ENCODE measurements at regions not wholly inside any gene's neighbourhood (a gene's known extent, or its start where the extent isn't known, plus 50 kb on each side); places are given as distances from the start of the nearest gene placed in this dataset.

DNA sequence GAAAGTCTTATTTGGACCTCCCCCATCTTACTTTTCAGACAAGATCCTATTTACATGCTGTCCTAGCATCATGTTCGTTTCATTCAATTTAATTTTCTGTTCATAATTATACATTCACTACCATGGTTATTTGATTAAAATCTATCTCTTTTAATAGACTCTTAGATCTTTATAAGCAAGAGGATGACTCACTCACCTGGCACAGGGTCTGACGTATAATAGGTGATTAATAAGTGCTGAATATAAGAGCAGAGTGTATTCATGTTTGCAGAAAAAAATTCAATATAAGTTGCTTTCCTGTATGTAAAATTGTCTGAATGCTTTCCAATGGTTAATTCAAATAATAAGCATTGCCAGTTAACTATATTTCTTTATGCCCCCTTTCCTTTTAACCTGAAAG lies 165.5 kb upstream of the CBLB start:
- no peak overlapping the region for H3K4me3 ChIP-seq
- DNase-seq: no peak
- no peaks in the 10 kb centered on the region for H3K4me1 ChIP-seq
- H3K9me3 ChIP-seq: no peaks in the 10 kb centered on the region
- no peak overlapping the region for H3K27ac ChIP-seq
- H3K36me3 ChIP-seq (replicated peaks in 1 of 2; ENCODE audit: insufficient read depth in 1 of 2, low read depth in 2 of 2): no peaks in the 10 kb centered on the region
- intact Hi-C loops (cut with DNase I): no loop called here
- H3K27me3 ChIP-seq: no peaks in the 10 kb centered on the region
- no peak for ATAC-seq
- no peak for TF ChIP-seq POLR2A (IDR thresholded peaks at IDR 0.05)
- TF ChIP-seq, protein P1, sequence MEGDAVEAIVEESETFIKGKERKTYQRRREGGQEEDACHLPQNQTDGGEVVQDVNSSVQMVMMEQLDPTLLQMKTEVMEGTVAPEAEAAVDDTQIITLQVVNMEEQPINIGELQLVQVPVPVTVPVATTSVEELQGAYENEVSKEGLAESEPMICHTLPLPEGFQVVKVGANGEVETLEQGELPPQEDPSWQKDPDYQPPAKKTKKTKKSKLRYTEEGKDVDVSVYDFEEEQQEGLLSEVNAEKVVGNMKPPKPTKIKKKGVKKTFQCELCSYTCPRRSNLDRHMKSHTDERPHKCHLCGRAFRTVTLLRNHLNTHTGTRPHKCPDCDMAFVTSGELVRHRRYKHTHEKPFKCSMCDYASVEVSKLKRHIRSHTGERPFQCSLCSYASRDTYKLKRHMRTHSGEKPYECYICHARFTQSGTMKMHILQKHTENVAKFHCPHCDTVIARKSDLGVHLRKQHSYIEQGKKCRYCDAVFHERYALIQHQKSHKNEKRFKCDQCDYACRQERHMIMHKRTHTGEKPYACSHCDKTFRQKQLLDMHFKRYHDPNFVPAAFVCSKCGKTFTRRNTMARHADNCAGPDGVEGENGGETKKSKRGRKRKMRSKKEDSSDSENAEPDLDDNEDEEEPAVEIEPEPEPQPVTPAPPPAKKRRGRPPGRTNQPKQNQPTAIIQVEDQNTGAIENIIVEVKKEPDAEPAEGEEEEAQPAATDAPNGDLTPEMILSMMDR (IDR thresholded peaks at IDR 0.05): no peak
- whole genome bisulfite sequencing, 2 donors: 44 to 52% methylated on average over 2 of the region's 2 CpGs

DNA sequence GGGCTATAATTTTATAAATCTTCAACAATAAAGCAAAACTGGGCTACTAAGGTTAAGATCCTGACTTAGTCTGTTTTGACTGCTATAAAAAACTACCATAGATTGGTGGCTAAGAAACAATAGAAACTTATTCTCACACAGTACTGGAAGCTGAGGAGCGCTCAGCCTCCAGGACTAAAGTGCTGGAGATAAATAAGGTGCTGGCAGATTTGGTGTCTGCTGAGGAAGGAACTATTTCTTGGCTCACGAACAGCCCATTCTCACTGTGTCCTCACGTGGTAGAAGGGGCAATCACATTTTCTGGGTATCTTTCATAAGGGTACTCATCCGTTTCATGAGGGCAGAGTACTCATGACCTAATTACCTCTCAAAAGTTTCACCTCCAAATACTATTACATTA lies 166.8 kb upstream of the CBLB start:
- 58 to 63% methylated on average over 4 of the region's 4 CpGs for WGBS, 2 donors
- no peak overlapping the region for H3K4me3 ChIP-seq
- no peak overlapping the region for H3K27ac ChIP-seq
- ATAC-seq: no peak
- no peaks in the 10 kb centered on the region for H3K9me3 ChIP-seq
- no peak for DNase-seq
- intact Hi-C loops (cut with DNase I): no loop called here
- no peaks in the 10 kb centered on the region for H3K36me3 ChIP-seq (replicated peaks in 1 of 2; ENCODE audit: insufficient read depth in 1 of 2, low read depth in 2 of 2)
- H3K27me3 ChIP-seq: no peaks in the 10 kb centered on the region
- TF ChIP-seq, protein P1 (IDR thresholded peaks at IDR 0.05): no peak
- no peak for TF ChIP-seq POLR2A (IDR thresholded peaks at IDR 0.05)
- H3K4me1 ChIP-seq: no peaks in the 10 kb centered on the region

DNA sequence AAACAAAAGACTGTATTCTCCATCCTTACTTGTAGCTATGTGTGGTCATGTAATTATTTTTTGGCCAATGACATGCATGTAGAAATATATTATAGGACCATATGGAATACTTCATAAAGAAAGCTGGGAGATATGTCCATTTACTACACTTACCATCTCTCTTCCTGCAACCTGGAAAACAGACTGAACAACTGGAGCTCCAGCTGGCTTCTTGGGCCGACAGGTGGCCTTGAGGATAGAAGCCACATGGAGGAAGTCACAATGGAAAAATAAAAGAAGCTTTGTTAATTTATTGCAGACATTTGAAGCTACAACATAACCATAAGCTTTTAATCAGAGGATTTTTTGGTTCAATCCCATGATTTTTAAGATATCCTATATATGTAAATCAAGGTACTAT lies 167.9 kb upstream of the CBLB start:
- TF ChIP-seq, protein P1 (IDR thresholded peaks at IDR 0.05): no peak
- no peak for TF ChIP-seq POLR2A (IDR thresholded peaks at IDR 0.05)
- DNase-seq: no peak
- ATAC-seq: no peak
- Histone ChIP-seq H3K9me3 (no peaks in the 10 kb centered on the region), H3K27ac (no peak overlapping the region), H3K4me1 (no peaks in the 10 kb centered on the region), H3K36me3 (replicated peaks in 1 of 2; ENCODE audit: insufficient read depth in 1 of 2, low read depth in 2 of 2) (no peaks in the 10 kb centered on the region), H3K27me3 (no peaks in the 10 kb centered on the region), H3K4me3 (no peak overlapping the region)
- intact Hi-C loops (cut with DNase I): no loop called here
- 13 to 30% methylated on average over 1 of the region's 1 CpG for WGBS, 2 donors

DNA sequence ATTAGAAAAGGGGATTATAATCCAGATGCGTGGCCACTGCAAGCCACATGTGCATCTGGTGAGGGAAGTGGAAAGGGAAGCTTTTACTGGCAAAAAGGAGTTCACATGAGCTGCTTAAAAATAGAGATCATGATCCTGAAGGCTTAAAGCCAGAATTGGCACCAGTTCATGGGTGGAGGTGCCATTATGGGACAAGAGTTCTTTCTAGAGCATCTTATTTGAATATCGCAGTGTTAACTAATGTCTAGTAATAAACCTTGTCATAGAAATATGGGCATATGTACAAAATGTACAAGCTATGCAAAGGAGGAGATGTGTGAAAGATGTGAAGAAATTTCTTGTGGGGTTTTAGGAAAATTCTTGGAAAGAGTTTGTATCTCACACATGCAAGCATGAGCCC lies 178.4 kb upstream of the CBLB start:
- Histone ChIP-seq H3K4me3 (no peak overlapping the region), H3K4me1 (no peaks in the 10 kb centered on the region), H3K36me3 (replicated peaks in 1 of 2; ENCODE audit: insufficient read depth in 1 of 2, low read depth in 2 of 2) (no peaks in the 10 kb centered on the region), H3K27me3 (no peaks in the 10 kb centered on the region), H3K9me3 (no peaks in the 10 kb centered on the region), H3K27ac (no peak overlapping the region)
- intact Hi-C loops (cut with DNase I): no loop called here
- WGBS, 2 donors: 82 to 90% methylated on average over 2 of the region's 2 CpGs
- TF ChIP-seq POLR2A (IDR thresholded peaks at IDR 0.05): no peak
- ATAC-seq (no peak), DNase-seq (no peak)

DNA sequence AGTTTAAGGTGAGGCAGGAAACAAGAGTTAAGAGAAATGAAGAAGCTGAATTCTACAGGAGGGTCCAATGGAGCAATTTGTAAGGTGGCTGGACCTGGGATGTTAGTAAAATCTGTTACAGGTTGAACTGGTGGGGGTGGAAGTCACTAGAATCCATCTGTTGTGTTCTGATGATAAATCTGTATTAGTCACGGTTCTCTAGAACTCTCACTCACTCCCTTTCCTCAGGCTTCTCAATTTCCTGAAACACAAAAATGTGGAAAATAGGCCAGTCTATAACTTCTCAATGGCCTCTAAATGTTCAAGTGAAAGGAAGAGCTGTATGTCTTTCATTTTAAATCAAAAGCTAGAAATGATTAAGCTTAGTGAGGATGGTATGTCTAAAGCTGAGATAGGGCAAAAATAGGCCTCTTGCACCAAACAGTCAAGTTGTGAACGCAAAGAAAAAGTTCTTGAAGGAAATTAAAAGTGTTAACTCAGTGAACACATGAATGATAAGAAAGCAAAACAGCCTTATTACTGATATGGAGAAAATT lies 180.2 kb upstream of the CBLB start:
- TF ChIP-seq POLR2A (IDR thresholded peaks at IDR 0.05): no peak
- TF ChIP-seq, protein P1 (IDR thresholded peaks at IDR 0.05): no peak
- intact Hi-C loops (cut with DNase I): no loop called here
- no peak for ATAC-seq
- H3K36me3 ChIP-seq (replicated peaks in 1 of 2; ENCODE audit: insufficient read depth in 1 of 2, low read depth in 2 of 2): no peaks in the 10 kb centered on the region
- WGBS, 2 donors: 67 to 73% methylated on average over 2 of the region's 2 CpGs
- no peak overlapping the region for H3K4me3 ChIP-seq
- no peak overlapping the region for H3K27ac ChIP-seq
- no peaks in the 10 kb centered on the region for H3K9me3 ChIP-seq
- H3K4me1 ChIP-seq: no peaks in the 10 kb centered on the region
- H3K27me3 ChIP-seq: no peaks in the 10 kb centered on the region
- no peak for DNase-seq

Measured in body of pancreas (tissue), 4 donors.